ENCODE measurements at regions not wholly inside any gene's neighbourhood (a gene's known extent, or its start where the extent isn't known, plus 50 kb on each side); places are given as distances from the start of the nearest gene placed in this dataset.

DNA sequence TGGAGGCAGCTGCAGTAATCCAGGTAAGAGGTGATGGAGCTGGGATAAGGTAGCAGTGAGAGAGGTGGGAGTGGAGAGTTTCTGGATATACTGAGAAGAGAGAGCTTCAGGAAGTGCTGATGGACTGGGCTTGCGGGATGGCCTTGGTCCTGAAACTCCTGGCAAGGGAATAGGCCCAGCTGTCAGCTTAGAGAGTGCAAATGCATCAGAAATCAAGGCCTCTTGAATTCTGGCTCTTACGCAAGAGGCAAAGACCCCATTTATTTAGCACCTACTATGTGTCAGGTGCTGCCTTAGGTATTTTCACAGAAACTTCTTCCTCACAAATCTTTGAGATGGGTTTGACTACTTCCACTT is 227.2 kb upstream of the MAP3K1 start:
- Histone ChIP-seq H3K27me3 (ENCODE audit: insufficient read depth, insufficient read length) (no peaks in the 10 kb centered on the region), H3K36me3 (ENCODE audit: insufficient read depth, insufficient read length, low read length) (no peaks in the 10 kb centered on the region), H3K9ac (ENCODE audit: insufficient read length, low read depth) (no peak overlapping the region), H3K4me1 (ENCODE audit: insufficient read depth, insufficient read length) (no peaks in the 10 kb centered on the region), H3K9me3 (ENCODE audit: insufficient read depth, low read length) (no peaks in the 10 kb centered on the region), H3K4me3 (ENCODE audit: insufficient read length, low read depth) (no peak overlapping the region)
- no peak for TF ChIP-seq SUZ12 (IDR thresholded peaks at IDR 0.05; ENCODE audit: extremely low read depth, insufficient read depth, insufficient read length)
- no peak for DNase-seq (ENCODE audit: low read depth, low spot score)

GRCh38 chr5:56587381-56588130 is 227.8 kb upstream of the MAP3K1 start:
- Histone ChIP-seq H3K4me3 (ENCODE audit: insufficient read length, low read depth) (no peak overlapping the region), H3K36me3 (ENCODE audit: insufficient read depth, insufficient read length, low read length) (no peaks in the 10 kb centered on the region), H3K4me1 (ENCODE audit: insufficient read depth, insufficient read length) (no peaks in the 10 kb centered on the region), H3K9ac (ENCODE audit: insufficient read length, low read depth) (no peak overlapping the region), H3K27me3 (ENCODE audit: insufficient read depth, insufficient read length) (no peaks in the 10 kb centered on the region), H3K9me3 (ENCODE audit: insufficient read depth, low read length) (no peaks in the 10 kb centered on the region)
- TF ChIP-seq ZNF274 (IDR thresholded peaks at IDR 0.05; ENCODE audit: low read depth, low read length) (no peak), YY1 (IDR thresholded peaks at IDR 0.05; ENCODE audit: insufficient read depth, insufficient read length) (no peak), SUZ12 (IDR thresholded peaks at IDR 0.05; ENCODE audit: extremely low read depth, insufficient read depth, insufficient read length) (no peak)
- no peak for DNase-seq (ENCODE audit: low read depth, low spot score)

DNA sequence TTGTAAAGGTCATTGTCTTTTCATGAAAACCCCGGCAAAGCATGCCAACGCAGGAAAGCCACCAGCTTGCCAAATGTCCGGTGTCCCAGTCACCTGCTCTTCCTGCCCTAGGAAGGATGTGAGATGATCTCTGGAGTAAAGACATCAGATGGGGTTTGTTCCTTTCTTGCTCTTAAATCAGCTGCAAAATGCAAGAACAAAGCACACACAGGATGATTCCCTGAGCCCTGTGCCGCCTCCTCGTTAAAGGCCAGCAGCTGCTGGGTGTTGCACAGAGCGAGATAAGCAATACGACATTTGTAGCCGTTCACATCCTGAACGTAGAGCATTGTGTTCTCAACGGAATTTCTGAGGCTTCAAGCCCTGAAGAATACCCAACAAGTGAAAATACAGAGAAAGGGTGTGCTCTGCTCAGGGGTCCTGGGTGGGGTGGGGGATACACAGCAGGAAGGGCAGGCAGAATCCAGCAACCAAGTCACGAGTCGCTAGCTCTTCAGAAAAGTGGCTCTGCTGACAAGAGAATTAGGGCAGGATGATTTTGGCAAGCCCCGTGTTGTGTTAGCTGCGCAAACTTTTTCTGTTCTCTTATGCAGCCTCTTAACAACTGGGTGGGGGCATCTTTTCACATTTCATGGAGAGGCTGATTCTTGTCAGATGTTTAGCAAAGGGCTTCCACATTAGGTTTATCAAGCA is 229.2 kb upstream of the MAP3K1 start:
- no peaks in the 10 kb centered on the region for H3K27me3 ChIP-seq (ENCODE audit: insufficient read depth, insufficient read length)
- no peak for DNase-seq (ENCODE audit: low read depth, low spot score)
- no peaks in the 10 kb centered on the region for H3K36me3 ChIP-seq (ENCODE audit: insufficient read depth, insufficient read length, low read length)
- H3K9me3 ChIP-seq (ENCODE audit: insufficient read depth, low read length), result no peaks in the 10 kb centered on the region
- no peak overlapping the region for H3K4me3 ChIP-seq (ENCODE audit: insufficient read length, low read depth)
- TF ChIP-seq SUZ12 (IDR thresholded peaks at IDR 0.05; ENCODE audit: extremely low read depth, insufficient read depth, insufficient read length), result no peak
- no peak for TF ChIP-seq ZNF274 (IDR thresholded peaks at IDR 0.05; ENCODE audit: low read depth, low read length)
- no peak for TF ChIP-seq YY1 (IDR thresholded peaks at IDR 0.05; ENCODE audit: insufficient read depth, insufficient read length)
- no peaks in the 10 kb centered on the region for H3K4me1 ChIP-seq (ENCODE audit: insufficient read depth, insufficient read length)
- no peak overlapping the region for H3K9ac ChIP-seq (ENCODE audit: insufficient read length, low read depth)

- Histone ChIP-seq H3K9me3 (ENCODE audit: insufficient read depth, low read length) (no peaks in the 10 kb centered on the region), H3K9ac (ENCODE audit: insufficient read length, low read depth) (no peak overlapping the region), H3K4me3 (ENCODE audit: insufficient read length, low read depth) (no peak overlapping the region), H3K4me1 (ENCODE audit: insufficient read depth, insufficient read length) (no peaks in the 10 kb centered on the region), H3K27me3 (ENCODE audit: insufficient read depth, insufficient read length) (no peaks in the 10 kb centered on the region), H3K36me3 (ENCODE audit: insufficient read depth, insufficient read length, low read length) (no peaks in the 10 kb centered on the region)
- no peak for DNase-seq (ENCODE audit: low read depth, low spot score)
- TF ChIP-seq YY1 (IDR thresholded peaks at IDR 0.05; ENCODE audit: insufficient read depth, insufficient read length) (no peak), ZNF274 (IDR thresholded peaks at IDR 0.05; ENCODE audit: low read depth, low read length) (no peak), SUZ12 (IDR thresholded peaks at IDR 0.05; ENCODE audit: extremely low read depth, insufficient read depth, insufficient read length) (no peak)
These were observed 229.9 kb upstream of the MAP3K1 start for GRCh38 chr5:56585461-56585860.

- Histone ChIP-seq H3K9ac (ENCODE audit: insufficient read length, low read depth) (no peak overlapping the region), H3K36me3 (ENCODE audit: insufficient read depth, insufficient read length, low read length) (no peaks in the 10 kb centered on the region), H3K4me3 (ENCODE audit: insufficient read length, low read depth) (no peak overlapping the region), H3K9me3 (ENCODE audit: insufficient read depth, low read length) (no peaks in the 10 kb centered on the region), H3K27me3 (ENCODE audit: insufficient read depth, insufficient read length) (no peaks in the 10 kb centered on the region), H3K4me1 (ENCODE audit: insufficient read depth, insufficient read length) (no peaks in the 10 kb centered on the region)
- DNase-seq (ENCODE audit: low read depth, low spot score), result no peak
- no peak for TF ChIP-seq ZNF274 (IDR thresholded peaks at IDR 0.05; ENCODE audit: low read depth, low read length)
- no peak for TF ChIP-seq SUZ12 (IDR thresholded peaks at IDR 0.05; ENCODE audit: extremely low read depth, insufficient read depth, insufficient read length)
- no peak for TF ChIP-seq YY1 (IDR thresholded peaks at IDR 0.05; ENCODE audit: insufficient read depth, insufficient read length)
These were observed 233.9 kb upstream of the MAP3K1 start for GRCh38 chr5:56581426-56581825.

DNA sequence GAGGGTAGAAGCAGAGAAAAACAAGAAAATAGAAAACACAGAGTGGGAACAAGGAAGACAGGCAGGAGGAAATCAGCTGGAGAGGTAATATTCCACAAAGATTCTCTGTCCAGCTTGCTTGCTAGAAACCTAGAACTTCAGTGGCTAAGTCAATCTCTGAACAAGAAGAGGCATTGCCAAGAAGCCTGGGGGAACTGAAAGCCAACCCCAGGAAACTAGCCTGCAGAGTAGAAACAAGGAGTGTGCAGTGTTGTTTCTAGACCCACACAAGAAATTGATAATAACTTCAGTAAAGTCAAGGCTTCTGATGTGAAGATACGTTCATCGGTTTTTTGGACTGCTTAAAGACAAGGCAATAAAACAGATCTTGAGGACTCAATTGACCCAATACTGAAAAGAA is 234.5 kb upstream of the MAP3K1 start:
- Histone ChIP-seq H3K4me3 (ENCODE audit: insufficient read length, low read depth) (no peak overlapping the region), H3K9me3 (ENCODE audit: insufficient read depth, low read length) (no peaks in the 10 kb centered on the region), H3K9ac (ENCODE audit: insufficient read length, low read depth) (no peak overlapping the region), H3K36me3 (ENCODE audit: insufficient read depth, insufficient read length, low read length) (no peaks in the 10 kb centered on the region), H3K27me3 (ENCODE audit: insufficient read depth, insufficient read length) (no peaks in the 10 kb centered on the region), H3K4me1 (ENCODE audit: insufficient read depth, insufficient read length) (no peaks in the 10 kb centered on the region)
- TF ChIP-seq ZNF274 (IDR thresholded peaks at IDR 0.05; ENCODE audit: low read depth, low read length) (no peak), SUZ12 (IDR thresholded peaks at IDR 0.05; ENCODE audit: extremely low read depth, insufficient read depth, insufficient read length) (no peak)
- DNase-seq (ENCODE audit: low read depth, low spot score), result no peak

GRCh38 chr5:56575821-56576220 is 239.5 kb upstream of the MAP3K1 start:
- H3K9me3 ChIP-seq (ENCODE audit: insufficient read depth, low read length), result no peaks in the 10 kb centered on the region; the same call in 1 of the 2 replicates

More at GRCh38 chr5:56575821-56576220, 239.5 kb upstream of the MAP3K1 start:
- Histone ChIP-seq H3K9ac (ENCODE audit: insufficient read length, low read depth) (no peak overlapping the region), H3K4me3 (ENCODE audit: insufficient read length, low read depth) (no peak overlapping the region), H3K4me1 (ENCODE audit: insufficient read depth, insufficient read length) (peaks cover 3% of the 10 kb centered on the region), H3K27me3 (ENCODE audit: insufficient read depth, insufficient read length) (no peaks in the 10 kb centered on the region), H3K36me3 (ENCODE audit: insufficient read depth, insufficient read length, low read length) (no peaks in the 10 kb centered on the region)
- TF ChIP-seq ZNF274 (IDR thresholded peaks at IDR 0.05; ENCODE audit: low read depth, low read length) (no peak), YY1 (IDR thresholded peaks at IDR 0.05; ENCODE audit: insufficient read depth, insufficient read length) (no peak)
- no peak for DNase-seq (ENCODE audit: low read depth, low spot score)

Measured in NT2/D1 (cell line).